ENCODE measurements at regions not wholly inside any gene's neighbourhood (a gene's known extent, or its start where the extent isn't known, plus 50 kb on each side); places are given as distances from the start of the nearest gene placed in this dataset.
"Not testable (repeated sequence)": the region's sequence is repeated elsewhere in the genome, so short reads cannot be mapped to it uniquely, and the experiment has no call there.

GRCh38 chr3:79968418-79968817 is 200.6 kb upstream of the ROBO1 start:
- Mint-ChIP-seq H3K27ac (no peak overlapping the region), H3K4me1 (ENCODE audit: low read depth) (no peaks in the 10 kb centered on the region), H3K27me3 (no peaks in the 10 kb centered on the region), H3K4me3 (no peak overlapping the region), H3K36me3 (ENCODE audit: low read depth) (no peaks in the 10 kb centered on the region), H3K9me3 (no peaks in the 10 kb centered on the region)
- intact Hi-C loops (cut with micrococcal nuclease) = no loop called here

- Mint-ChIP-seq H3K9me3 (no peaks in the 10 kb centered on the region), H3K4me1 (ENCODE audit: low read depth) (no peaks in the 10 kb centered on the region), H3K36me3 (ENCODE audit: low read depth) (no peaks in the 10 kb centered on the region), H3K4me3 (no peak overlapping the region), H3K27me3 (no peaks in the 10 kb centered on the region), H3K27ac (no peak overlapping the region)
- intact Hi-C loops (cut with micrococcal nuclease) = no loop called here
Observed at GRCh38 chr3:79960594-79960993, 192.8 kb upstream of the ROBO1 start.

DNA sequence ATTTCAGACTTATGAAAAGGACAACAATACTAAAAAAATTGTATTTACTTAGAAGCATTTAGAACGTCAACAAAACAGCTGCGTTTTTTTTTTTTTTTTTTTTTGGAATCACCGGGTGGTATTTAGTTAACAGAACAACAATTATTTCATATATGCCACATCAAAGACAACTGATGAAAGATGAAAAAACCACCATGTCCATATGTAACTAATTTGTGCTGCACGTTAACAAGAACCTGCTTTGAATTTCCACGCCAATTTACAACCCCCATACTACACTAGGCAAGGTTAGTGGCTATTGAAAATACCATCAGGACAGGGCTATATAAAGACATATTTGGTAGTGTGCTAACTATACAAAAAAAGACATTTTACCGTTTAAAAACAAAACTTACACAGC is 189.3 kb upstream of the ROBO1 start:
- no peaks in the 10 kb centered on the region for H3K9me3 Mint-ChIP-seq
- H3K27ac Mint-ChIP-seq = no peak overlapping the region
- no peaks in the 10 kb centered on the region for H3K4me1 Mint-ChIP-seq (ENCODE audit: low read depth)
- H3K4me3 Mint-ChIP-seq = no peak overlapping the region
- intact Hi-C loops (cut with micrococcal nuclease) = no loop called here
- H3K27me3 Mint-ChIP-seq = no peaks in the 10 kb centered on the region
- H3K36me3 Mint-ChIP-seq (ENCODE audit: low read depth) = no peaks in the 10 kb centered on the region

GRCh38 chr3:79954756-79955155 is 187.0 kb upstream of the ROBO1 start:
- Mint-ChIP-seq H3K36me3 (ENCODE audit: low read depth) (no peaks in the 10 kb centered on the region), H3K4me1 (ENCODE audit: low read depth) (no peaks in the 10 kb centered on the region), H3K27ac (no peak overlapping the region), H3K27me3 (no peaks in the 10 kb centered on the region), H3K4me3 (no peak overlapping the region), H3K9me3 (peaks cover 11% of the 10 kb centered on the region)
- intact Hi-C loops (cut with micrococcal nuclease) = no loop called here

- Mint-ChIP-seq H3K27ac (no peak overlapping the region), H3K9me3 (peaks cover 21% of the 10 kb centered on the region), H3K4me3 (no peak overlapping the region), H3K27me3 (no peaks in the 10 kb centered on the region), H3K4me1 (ENCODE audit: low read depth) (no peaks in the 10 kb centered on the region), H3K36me3 (ENCODE audit: low read depth) (no peaks in the 10 kb centered on the region)
- intact Hi-C loops (cut with micrococcal nuclease) = no loop called here
Observed at GRCh38 chr3:79953591-79954101, 185.8 kb upstream of the ROBO1 start.

GRCh38 chr3:79951426-79951825 is 183.6 kb upstream of the ROBO1 start:
- H3K4me1 Mint-ChIP-seq (ENCODE audit: low read depth); H3K27ac Mint-ChIP-seq; H3K4me3 Mint-ChIP-seq; H3K36me3 Mint-ChIP-seq (ENCODE audit: low read depth); H3K27me3 Mint-ChIP-seq; intact Hi-C loops (cut with micrococcal nuclease): not testable (repeated sequence)
- H3K9me3 Mint-ChIP-seq = peaks cover 25% of the 10 kb centered on the region

- Mint-ChIP-seq H3K27me3 (no peaks in the 10 kb centered on the region), H3K4me3 (no peak overlapping the region), H3K36me3 (ENCODE audit: low read depth) (no peaks in the 10 kb centered on the region), H3K4me1 (ENCODE audit: low read depth) (no peaks in the 10 kb centered on the region), H3K9me3 (peaks cover 25% of the 10 kb centered on the region), H3K27ac (no peak overlapping the region)
- intact Hi-C loops (cut with micrococcal nuclease) = no loop called here
Observed at GRCh38 chr3:79947957-79948356, 180.2 kb upstream of the ROBO1 start.

DNA sequence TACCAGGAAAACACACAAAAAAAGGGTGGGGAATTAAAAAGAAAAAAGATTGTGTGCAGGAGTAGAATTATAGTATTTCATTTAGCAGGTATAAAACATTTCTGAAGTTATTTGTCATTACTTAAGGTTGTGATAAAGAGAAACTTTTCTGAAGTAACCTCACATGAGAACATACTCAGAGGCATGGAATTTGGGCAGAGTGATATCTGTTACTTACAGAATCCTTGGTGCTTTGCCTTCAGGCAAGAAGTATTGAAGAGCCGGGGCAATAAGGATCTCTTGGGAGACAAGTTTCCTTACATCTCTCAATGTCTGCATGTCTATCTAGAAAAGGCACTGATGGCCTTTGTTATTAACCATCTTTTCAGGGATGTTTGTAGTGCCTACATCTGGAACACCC is 179.7 kb upstream of the ROBO1 start:
- Mint-ChIP-seq H3K4me3 (no peak overlapping the region), H3K27me3 (no peaks in the 10 kb centered on the region), H3K36me3 (ENCODE audit: low read depth) (no peaks in the 10 kb centered on the region), H3K4me1 (ENCODE audit: low read depth) (no peaks in the 10 kb centered on the region), H3K27ac (no peak overlapping the region), H3K9me3 (peaks cover 25% of the 10 kb centered on the region)
- intact Hi-C loops (cut with micrococcal nuclease) = no loop called here

- H3K4me3 Mint-ChIP-seq = no peak overlapping the region
- no peaks in the 10 kb centered on the region for H3K27me3 Mint-ChIP-seq
- H3K9me3 Mint-ChIP-seq = no peaks in the 10 kb centered on the region
- no peak overlapping the region for H3K27ac Mint-ChIP-seq
- no peaks in the 10 kb centered on the region for H3K4me1 Mint-ChIP-seq (ENCODE audit: low read depth)
- H3K36me3 Mint-ChIP-seq (ENCODE audit: low read depth) = no peaks in the 10 kb centered on the region
- intact Hi-C loops (cut with micrococcal nuclease) = no loop called here
Observed at GRCh38 chr3:79937567-79937966, 169.8 kb upstream of the ROBO1 start.

- Mint-ChIP-seq H3K4me1 (ENCODE audit: low read depth) (no peaks in the 10 kb centered on the region), H3K4me3 (no peak overlapping the region), H3K27me3 (no peaks in the 10 kb centered on the region), H3K27ac (no peak overlapping the region), H3K9me3 (peaks cover 9% of the 10 kb centered on the region), H3K36me3 (ENCODE audit: low read depth) (no peaks in the 10 kb centered on the region)
- intact Hi-C loops (cut with micrococcal nuclease) = no loop called here
Observed at GRCh38 chr3:79930196-79930595, 162.4 kb upstream of the ROBO1 start.

DNA sequence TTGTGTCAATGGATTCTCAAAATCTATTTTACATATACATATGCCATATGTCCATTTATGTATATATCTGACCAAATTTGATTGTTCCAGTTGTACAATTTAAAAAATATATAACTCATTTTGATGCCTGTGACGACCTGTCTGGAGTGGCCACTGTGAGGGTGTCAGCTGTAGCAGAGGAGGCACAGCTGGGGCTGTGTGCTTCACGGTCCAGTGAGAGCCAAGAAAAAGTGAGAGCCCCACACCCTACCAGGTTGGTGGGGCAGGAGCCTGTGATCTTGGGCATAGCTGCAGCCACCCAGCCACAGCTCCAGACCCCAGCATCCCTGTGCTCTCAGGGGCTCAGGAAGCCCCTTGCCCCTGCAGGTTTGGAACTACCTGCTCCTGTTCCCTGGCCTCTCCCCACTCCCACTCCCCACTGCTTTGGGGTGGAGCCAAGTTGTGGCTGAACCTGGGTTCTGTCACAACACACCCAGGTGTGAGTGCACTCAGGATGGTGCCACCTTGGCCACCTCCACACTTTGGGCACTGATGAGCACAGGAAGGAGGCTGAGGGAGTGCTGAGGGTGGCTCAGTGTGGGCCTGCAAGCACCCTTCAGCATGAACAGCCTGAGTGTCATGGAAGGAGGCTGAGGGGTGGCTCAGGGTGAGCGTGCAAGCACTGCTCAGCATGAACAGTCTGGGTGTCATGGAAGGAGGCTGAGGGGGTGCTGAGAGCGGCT is 161.1 kb upstream of the ROBO1 start:
- Mint-ChIP-seq H3K4me3 (no peak overlapping the region), H3K4me1 (ENCODE audit: low read depth) (no peaks in the 10 kb centered on the region), H3K27ac (no peak overlapping the region), H3K36me3 (ENCODE audit: low read depth) (no peaks in the 10 kb centered on the region), H3K27me3 (no peaks in the 10 kb centered on the region), H3K9me3 (peaks cover 9% of the 10 kb centered on the region)
- intact Hi-C loops (cut with micrococcal nuclease) = no loop called here

- intact Hi-C loops (cut with micrococcal nuclease) = no loop called here
- no peak overlapping the region for H3K4me3 Mint-ChIP-seq
- no peaks in the 10 kb centered on the region for H3K4me1 Mint-ChIP-seq (ENCODE audit: low read depth)
- no peaks in the 10 kb centered on the region for H3K27me3 Mint-ChIP-seq
- no peak overlapping the region for H3K27ac Mint-ChIP-seq
- no peaks in the 10 kb centered on the region for H3K36me3 Mint-ChIP-seq (ENCODE audit: low read depth)
- H3K9me3 Mint-ChIP-seq = peaks cover 9% of the 10 kb centered on the region
Observed at GRCh38 chr3:79926522-79926921, 158.7 kb upstream of the ROBO1 start.

DNA sequence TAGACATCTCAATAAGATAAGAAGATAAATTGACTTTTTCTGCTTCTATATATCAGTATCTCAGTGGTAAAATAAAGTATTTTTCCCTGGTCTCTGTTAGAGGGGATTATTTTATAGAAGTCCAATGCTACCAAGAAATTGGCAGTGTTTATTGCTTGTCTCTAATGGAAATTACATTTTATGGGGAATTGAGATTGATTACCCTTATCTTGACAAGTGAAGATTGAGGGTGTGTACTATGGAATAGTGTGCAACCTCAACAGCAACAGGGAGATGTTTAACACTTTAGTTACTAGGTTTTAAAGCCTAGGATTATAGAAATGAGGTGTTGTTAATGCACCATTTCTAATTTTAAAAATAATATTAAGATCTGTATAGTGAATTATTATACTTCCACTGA is 154.8 kb upstream of the ROBO1 start:
- Mint-ChIP-seq H3K4me3 (no peak overlapping the region), H3K4me1 (ENCODE audit: low read depth) (no peaks in the 10 kb centered on the region), H3K27ac (no peak overlapping the region), H3K27me3 (no peaks in the 10 kb centered on the region), H3K36me3 (ENCODE audit: low read depth) (no peaks in the 10 kb centered on the region), H3K9me3 (no peaks in the 10 kb centered on the region)
- intact Hi-C loops (cut with micrococcal nuclease) = no loop called here

GRCh38 chr3:79917561-79917960 is 149.8 kb upstream of the ROBO1 start:
- intact Hi-C loops (cut with micrococcal nuclease) = no loop called here

DNA sequence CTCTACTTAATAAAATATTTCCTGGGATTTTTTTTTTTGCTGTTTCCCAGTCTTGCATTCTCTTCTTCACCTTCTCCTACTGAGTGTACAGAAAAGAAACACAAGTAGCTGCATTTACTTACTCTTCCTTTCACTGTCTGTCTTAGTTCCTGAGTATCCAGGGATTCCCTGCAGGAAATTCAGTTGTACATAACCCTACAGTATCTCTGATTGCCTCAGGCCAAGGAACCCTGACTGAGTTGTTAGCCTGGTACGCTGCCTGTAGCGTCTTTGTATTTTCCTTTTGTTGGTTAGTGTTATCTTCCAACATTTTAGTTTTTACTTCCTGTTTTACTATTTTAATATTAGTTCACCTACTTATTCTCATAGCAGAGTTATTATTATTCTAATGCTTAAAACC is 142.5 kb upstream of the ROBO1 start:
- no peaks in the 10 kb centered on the region for H3K4me1 Mint-ChIP-seq (ENCODE audit: low read depth)
- no peaks in the 10 kb centered on the region for H3K27me3 Mint-ChIP-seq
- no peaks in the 10 kb centered on the region for H3K36me3 Mint-ChIP-seq (ENCODE audit: low read depth)
- intact Hi-C loops (cut with micrococcal nuclease) = no loop called here
- H3K4me3 Mint-ChIP-seq = no peak overlapping the region
- H3K9me3 Mint-ChIP-seq = no peaks in the 10 kb centered on the region
- no peak overlapping the region for H3K27ac Mint-ChIP-seq

More at GRCh38 chr3:79917561-79917960, 149.8 kb upstream of the ROBO1 start:
- H3K27ac Mint-ChIP-seq = no peak overlapping the region
- no peaks in the 10 kb centered on the region for H3K27me3 Mint-ChIP-seq
- H3K9me3 Mint-ChIP-seq = peaks cover 14% of the 10 kb centered on the region
- H3K4me3 Mint-ChIP-seq = no peak overlapping the region
- H3K4me1 Mint-ChIP-seq (ENCODE audit: low read depth) = no peaks in the 10 kb centered on the region
- H3K36me3 Mint-ChIP-seq (ENCODE audit: low read depth) = no peaks in the 10 kb centered on the region

Data from dendritic cell treated with granulocyte-macrophage colony-stimulating factor and Interleukin-4, amounts not matched to agents 40 ng/mL and 50 ng/mL, for 4 days (primary cell).